ENCODE measurements at regions not wholly inside any gene's neighbourhood (a gene's known extent, or its start where the extent isn't known, plus 50 kb on each side); places are given as distances from the start of the nearest gene placed in this dataset.

DNA sequence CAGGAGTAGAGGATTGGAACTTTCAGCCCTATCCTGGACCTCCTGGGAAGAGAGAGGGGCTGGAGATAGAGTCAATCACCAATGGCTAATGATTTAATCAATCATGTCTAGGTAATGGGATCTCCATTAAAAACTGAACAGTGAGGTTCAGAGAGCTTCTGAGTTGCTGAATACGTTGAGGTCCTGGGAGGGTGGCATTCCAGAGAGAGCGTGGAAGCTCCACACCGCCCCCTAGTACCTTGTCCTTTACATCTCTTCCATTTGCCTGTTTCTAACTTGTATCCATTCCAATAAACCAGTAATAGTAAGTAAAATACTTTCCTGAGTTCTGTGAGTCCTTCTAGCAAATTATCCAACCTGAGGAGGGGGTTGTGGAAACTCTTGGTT is 101.7 kb downstream of the B3GNT2 start:
- no peak overlapping the region for H3K4me3 ChIP-seq (ENCODE audit: insufficient read depth, low read depth, low read length, poor library complexity, severe bottlenecking)
- no peak overlapping the region for H3K27ac ChIP-seq (ENCODE audit: insufficient read depth, low read length, poor library complexity, severe bottlenecking)
- H3K9me3 ChIP-seq (ENCODE audit: control insufficient read depth, low read length) = no peaks in the 10 kb centered on the region
- no peaks in the 10 kb centered on the region for H3K36me3 ChIP-seq (ENCODE audit: control insufficient read depth, insufficient read depth, low read length)
- no peak for DNase-seq
- no peaks in the 10 kb centered on the region for H3K27me3 ChIP-seq (replicated peaks; ENCODE audit: control insufficient read depth, insufficient read depth, low read length, poor library complexity, severe bottlenecking)
- peaks cover 6% of the 10 kb centered on the region for H3K4me1 ChIP-seq (ENCODE audit: control insufficient read depth, insufficient read depth, low read length, poor library complexity, severe bottlenecking)

DNA sequence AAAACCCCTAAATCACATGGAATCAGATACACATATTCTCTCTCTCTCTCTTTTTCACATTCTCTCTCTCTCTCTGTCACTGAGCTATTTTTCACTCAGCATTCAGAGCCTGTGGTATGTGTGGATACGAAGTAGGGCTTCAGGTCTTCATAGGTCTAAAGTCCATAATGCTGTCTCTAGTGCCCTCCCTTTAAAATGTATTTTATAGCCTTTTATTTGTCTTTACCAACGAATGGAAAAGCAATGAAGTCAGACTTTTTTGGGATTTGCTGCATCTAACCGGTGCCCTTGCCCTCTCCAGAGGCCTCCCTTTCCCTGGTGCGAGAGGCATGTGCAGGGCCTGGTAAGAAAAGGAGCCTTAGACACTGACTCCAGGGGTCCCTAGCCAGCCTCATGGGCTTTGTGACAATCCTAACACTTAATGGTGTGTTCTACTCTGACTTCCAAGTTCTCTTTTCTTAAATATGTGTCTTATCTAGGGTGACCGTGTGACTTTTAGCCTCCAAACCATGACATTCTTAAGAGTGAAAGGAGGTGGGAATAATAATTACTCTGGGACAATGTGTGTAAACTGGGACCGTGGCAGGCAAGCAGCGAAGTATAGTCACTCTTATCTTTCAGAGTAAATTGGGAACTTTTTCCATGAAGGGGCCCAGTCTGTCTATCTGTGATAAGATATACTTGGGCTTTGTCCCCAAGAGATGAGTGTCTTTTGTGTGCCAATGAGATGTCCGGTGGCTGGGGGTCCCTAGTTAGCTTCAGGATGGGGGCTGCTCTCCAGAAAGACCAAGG is 101.1 kb downstream of the B3GNT2 start:
- no peak overlapping the region for H3K4me3 ChIP-seq (ENCODE audit: insufficient read depth, low read depth, low read length, poor library complexity, severe bottlenecking)
- H3K27ac ChIP-seq (ENCODE audit: insufficient read depth, low read length, poor library complexity, severe bottlenecking) = no peak overlapping the region
- H3K9me3 ChIP-seq (ENCODE audit: control insufficient read depth, low read length) = no peaks in the 10 kb centered on the region
- H3K27me3 ChIP-seq (replicated peaks; ENCODE audit: control insufficient read depth, insufficient read depth, low read length, poor library complexity, severe bottlenecking) = no peaks in the 10 kb centered on the region
- no peaks in the 10 kb centered on the region for H3K36me3 ChIP-seq (ENCODE audit: control insufficient read depth, insufficient read depth, low read length)
- DNase-seq = no peak
- H3K4me1 ChIP-seq (ENCODE audit: control insufficient read depth, insufficient read depth, low read length, poor library complexity, severe bottlenecking) = peaks cover under 1% of the 10 kb centered on the region

DNA sequence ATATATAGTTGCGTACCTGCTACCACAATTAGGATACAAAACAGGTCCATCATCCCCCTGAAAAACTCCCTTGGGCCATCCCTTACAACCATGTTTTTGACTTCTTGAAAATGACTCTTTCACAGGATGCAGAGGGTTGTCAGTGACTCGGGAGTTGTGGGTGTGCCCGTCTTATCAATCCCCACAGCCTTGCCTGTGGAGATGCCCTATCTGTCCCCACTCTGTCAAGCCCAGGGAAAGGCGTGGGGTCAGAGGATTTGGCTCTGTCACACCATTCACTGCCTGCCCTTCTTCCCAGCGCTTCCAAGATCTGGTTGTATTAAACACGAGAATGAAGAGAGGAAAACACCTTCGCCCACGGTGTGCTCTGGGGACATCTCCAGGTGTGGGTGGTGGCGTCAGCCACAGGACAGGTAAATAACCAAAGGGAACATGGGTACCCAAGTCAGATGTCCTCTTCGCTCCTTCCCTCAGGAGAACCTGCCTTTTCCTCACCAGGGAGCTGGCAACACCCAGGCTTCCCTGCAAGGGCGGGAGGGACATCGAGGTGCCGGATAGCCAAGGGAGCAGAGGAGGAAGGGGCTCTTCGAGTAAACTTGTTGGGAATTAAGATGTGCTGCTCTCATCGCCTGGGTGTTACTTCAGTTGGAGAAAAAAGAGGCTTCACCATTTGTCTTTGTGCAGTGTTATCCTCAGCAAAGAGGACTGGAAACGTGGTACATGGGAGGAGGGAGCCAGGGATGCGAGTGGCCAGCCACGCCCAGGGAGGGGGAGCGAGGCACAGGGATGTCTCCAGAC is 100.3 kb downstream of the B3GNT2 start:
- H3K36me3 ChIP-seq (ENCODE audit: control insufficient read depth, insufficient read depth, low read length) = no peaks in the 10 kb centered on the region
- no peaks in the 10 kb centered on the region for H3K9me3 ChIP-seq (ENCODE audit: control insufficient read depth, low read length)
- no peak overlapping the region for H3K27ac ChIP-seq (ENCODE audit: insufficient read depth, low read length, poor library complexity, severe bottlenecking)
- H3K27me3 ChIP-seq (replicated peaks; ENCODE audit: control insufficient read depth, insufficient read depth, low read length, poor library complexity, severe bottlenecking) = no peaks in the 10 kb centered on the region
- no peak for DNase-seq
- H3K4me1 ChIP-seq (ENCODE audit: control insufficient read depth, insufficient read depth, low read length, poor library complexity, severe bottlenecking) = no peaks in the 10 kb centered on the region
- no peak overlapping the region for H3K4me3 ChIP-seq (ENCODE audit: insufficient read depth, low read depth, low read length, poor library complexity, severe bottlenecking)

DNA sequence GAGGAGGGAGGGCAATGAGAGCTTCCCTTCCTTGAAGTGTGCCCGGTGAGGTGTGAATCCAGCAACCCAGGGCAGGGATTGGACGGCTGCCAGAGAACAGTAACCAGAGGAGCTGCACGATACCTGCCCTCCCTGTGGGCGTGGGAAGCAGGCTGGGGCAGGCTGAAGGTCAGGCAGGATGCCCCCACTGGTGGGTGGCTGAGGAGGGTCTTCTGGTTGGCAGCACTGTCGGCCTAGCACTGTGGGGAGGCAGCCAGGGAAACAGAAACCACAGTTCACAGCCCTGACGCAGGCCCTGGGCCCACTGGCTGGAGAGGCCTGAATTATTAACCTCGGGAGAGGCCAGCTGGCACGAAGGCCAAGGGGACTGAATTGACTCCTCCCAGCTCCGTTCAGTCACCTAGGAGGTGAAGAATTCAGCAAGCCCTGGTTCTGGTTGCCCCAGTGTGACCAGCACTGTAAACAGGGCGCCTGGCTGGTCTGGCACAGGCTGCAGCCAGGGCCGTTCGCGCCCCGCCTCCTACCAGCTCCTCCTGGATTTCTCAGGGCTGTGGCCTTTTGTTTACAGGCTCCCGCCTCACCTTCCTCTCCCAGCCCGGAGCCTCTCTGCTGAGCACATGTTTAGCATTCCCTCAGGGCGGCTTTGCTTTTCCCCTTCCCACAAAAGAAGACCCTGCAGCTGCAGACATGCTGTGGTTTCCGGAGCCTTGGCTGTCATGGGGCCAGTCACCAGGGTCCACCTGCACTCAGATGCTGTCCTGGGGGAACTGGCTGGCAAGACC is 97.8 kb downstream of the B3GNT2 start:
- Histone ChIP-seq H3K4me3 (ENCODE audit: insufficient read depth, low read depth, low read length, poor library complexity, severe bottlenecking) (no peak overlapping the region), H3K27ac (ENCODE audit: insufficient read depth, low read length, poor library complexity, severe bottlenecking) (no peak overlapping the region), H3K36me3 (ENCODE audit: control insufficient read depth, insufficient read depth, low read length) (no peaks in the 10 kb centered on the region), H3K9me3 (ENCODE audit: control insufficient read depth, low read length) (no peaks in the 10 kb centered on the region), H3K27me3 (replicated peaks; ENCODE audit: control insufficient read depth, insufficient read depth, low read length, poor library complexity, severe bottlenecking) (no peaks in the 10 kb centered on the region), H3K4me1 (ENCODE audit: control insufficient read depth, insufficient read depth, low read length, poor library complexity, severe bottlenecking) (no peaks in the 10 kb centered on the region)
- no peak for DNase-seq

DNA sequence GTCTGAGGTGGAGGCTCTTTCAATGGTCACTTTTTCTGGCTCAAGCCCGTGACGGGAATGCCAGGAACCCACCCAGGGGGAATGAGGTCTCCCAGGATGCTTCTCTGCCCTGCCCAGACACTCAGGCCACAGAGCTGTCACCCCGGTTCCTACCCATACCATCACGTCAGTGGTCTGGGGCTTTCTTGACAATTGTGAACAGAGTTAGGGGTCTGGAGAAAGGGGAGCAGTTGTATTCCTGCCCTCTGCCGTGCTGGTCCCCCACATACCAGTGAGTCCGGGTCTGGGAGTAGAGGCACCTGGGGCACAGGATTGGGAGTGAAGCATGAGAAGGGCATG is 97.2 kb downstream of the B3GNT2 start:
- no peaks in the 10 kb centered on the region for H3K36me3 ChIP-seq (ENCODE audit: control insufficient read depth, insufficient read depth, low read length)
- H3K27me3 ChIP-seq (replicated peaks; ENCODE audit: control insufficient read depth, insufficient read depth, low read length, poor library complexity, severe bottlenecking) = no peaks in the 10 kb centered on the region
- DNase-seq = no peak
- no peak overlapping the region for H3K27ac ChIP-seq (ENCODE audit: insufficient read depth, low read length, poor library complexity, severe bottlenecking)
- no peak overlapping the region for H3K4me3 ChIP-seq (ENCODE audit: insufficient read depth, low read depth, low read length, poor library complexity, severe bottlenecking)
- no peaks in the 10 kb centered on the region for H3K9me3 ChIP-seq (ENCODE audit: control insufficient read depth, low read length)
- peaks cover 2% of the 10 kb centered on the region for H3K4me1 ChIP-seq (ENCODE audit: control insufficient read depth, insufficient read depth, low read length, poor library complexity, severe bottlenecking)

DNA sequence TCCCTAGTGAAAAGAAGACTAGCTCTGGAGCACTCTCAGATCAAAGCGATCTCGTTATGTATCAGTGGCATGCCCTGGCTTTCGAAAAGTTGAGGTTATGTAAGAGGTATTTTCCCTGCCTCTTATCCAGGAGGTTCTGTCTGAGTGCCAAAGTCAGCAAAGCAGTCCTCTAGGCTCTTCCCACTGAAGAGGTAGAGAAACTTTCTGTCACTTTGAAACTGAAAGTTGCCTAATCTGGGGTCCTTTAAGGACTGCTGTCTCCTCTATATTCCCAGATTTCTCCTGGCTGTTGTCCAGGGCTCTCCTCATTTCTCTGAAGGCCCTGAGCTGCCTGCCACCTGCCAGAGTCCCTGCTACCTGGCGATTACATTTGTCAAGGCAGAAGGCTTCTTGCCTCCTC is 96.3 kb downstream of the B3GNT2 start:
- Histone ChIP-seq H3K9me3 (ENCODE audit: control insufficient read depth, low read length) (no peaks in the 10 kb centered on the region), H3K27ac (ENCODE audit: insufficient read depth, low read length, poor library complexity, severe bottlenecking) (no peak overlapping the region), H3K36me3 (ENCODE audit: control insufficient read depth, insufficient read depth, low read length) (no peaks in the 10 kb centered on the region), H3K4me1 (ENCODE audit: control insufficient read depth, insufficient read depth, low read length, poor library complexity, severe bottlenecking) (peaks cover 8% of the 10 kb centered on the region), H3K4me3 (ENCODE audit: insufficient read depth, low read depth, low read length, poor library complexity, severe bottlenecking) (no peak overlapping the region), H3K27me3 (replicated peaks; ENCODE audit: control insufficient read depth, insufficient read depth, low read length, poor library complexity, severe bottlenecking) (no peaks in the 10 kb centered on the region)
- DNase-seq = no peak

DNA sequence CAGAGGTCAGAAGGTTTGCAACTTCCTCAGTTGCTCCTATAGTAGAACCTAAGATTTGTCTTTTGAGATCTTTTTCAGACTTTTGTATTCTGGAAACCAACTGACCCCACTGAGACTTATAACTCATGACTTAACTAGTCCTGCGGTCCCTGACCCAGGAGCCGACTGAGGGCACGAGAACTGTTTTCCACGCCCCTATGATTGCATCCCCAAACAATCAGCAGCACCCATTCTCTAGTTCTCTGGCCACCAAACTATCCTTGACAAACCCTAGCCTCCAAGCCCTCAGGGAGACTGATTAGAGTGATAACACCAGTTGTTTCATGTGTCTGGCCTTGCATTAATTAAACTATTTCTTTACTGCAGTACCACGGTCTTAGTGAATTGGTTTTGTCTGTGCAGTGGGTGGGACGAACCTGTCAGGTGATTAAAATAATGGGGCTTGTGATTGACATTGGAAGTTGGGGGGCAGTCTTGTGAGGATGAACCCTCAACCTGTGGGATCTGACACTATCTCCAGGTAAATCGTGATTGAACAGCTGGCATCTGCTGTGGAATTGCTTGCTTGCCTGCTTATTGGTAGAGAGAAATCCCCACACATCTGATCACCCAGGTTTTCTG is 95.7 kb downstream of the B3GNT2 start:
- Histone ChIP-seq H3K27me3 (replicated peaks; ENCODE audit: control insufficient read depth, insufficient read depth, low read length, poor library complexity, severe bottlenecking) (no peaks in the 10 kb centered on the region), H3K4me3 (ENCODE audit: insufficient read depth, low read depth, low read length, poor library complexity, severe bottlenecking) (no peak overlapping the region), H3K27ac (ENCODE audit: insufficient read depth, low read length, poor library complexity, severe bottlenecking) (no peak overlapping the region), H3K4me1 (ENCODE audit: control insufficient read depth, insufficient read depth, low read length, poor library complexity, severe bottlenecking) (peaks cover 8% of the 10 kb centered on the region), H3K36me3 (ENCODE audit: control insufficient read depth, insufficient read depth, low read length) (no peaks in the 10 kb centered on the region), H3K9me3 (ENCODE audit: control insufficient read depth, low read length) (no peaks in the 10 kb centered on the region)
- no peak for DNase-seq

DNA sequence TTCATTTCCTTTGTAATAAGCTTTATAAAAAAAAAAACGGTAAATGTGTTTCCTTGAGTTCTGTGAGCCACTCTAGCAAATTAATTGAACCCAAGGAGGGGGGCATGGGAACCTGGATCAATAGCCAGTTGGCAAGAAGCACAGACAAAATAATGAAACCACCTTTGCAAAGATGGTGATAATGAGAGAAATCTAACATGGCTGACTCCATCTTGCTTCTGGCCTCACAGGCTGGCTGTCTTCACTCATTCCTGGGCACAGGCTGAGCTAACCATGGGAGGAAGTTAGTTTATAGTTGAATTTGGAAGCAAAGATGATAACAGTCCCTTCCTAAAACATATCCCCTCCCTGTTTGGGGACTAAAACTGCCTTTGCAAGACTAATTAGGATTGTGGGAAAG is 95.1 kb downstream of the B3GNT2 start:
- Histone ChIP-seq H3K4me3 (ENCODE audit: insufficient read depth, low read depth, low read length, poor library complexity, severe bottlenecking) (no peak overlapping the region), H3K27me3 (replicated peaks; ENCODE audit: control insufficient read depth, insufficient read depth, low read length, poor library complexity, severe bottlenecking) (no peaks in the 10 kb centered on the region), H3K4me1 (ENCODE audit: control insufficient read depth, insufficient read depth, low read length, poor library complexity, severe bottlenecking) (peaks cover 8% of the 10 kb centered on the region), H3K27ac (ENCODE audit: insufficient read depth, low read length, poor library complexity, severe bottlenecking) (no peak overlapping the region), H3K36me3 (ENCODE audit: control insufficient read depth, insufficient read depth, low read length) (no peaks in the 10 kb centered on the region), H3K9me3 (ENCODE audit: control insufficient read depth, low read length) (no peaks in the 10 kb centered on the region)
- DNase-seq = no peak

GRCh38 chr2:62287899-62288880 is 92.3 kb downstream of the B3GNT2 start:
- DNase-seq = peak; percentile 17 to 26 (median 19)
- Histone ChIP-seq H3K27ac (ENCODE audit: insufficient read depth, low read length, poor library complexity, severe bottlenecking) (no peak overlapping the region), H3K27me3 (replicated peaks; ENCODE audit: control insufficient read depth, insufficient read depth, low read length, poor library complexity, severe bottlenecking) (no peaks in the 10 kb centered on the region), H3K36me3 (ENCODE audit: control insufficient read depth, insufficient read depth, low read length) (no peaks in the 10 kb centered on the region), H3K4me1 (ENCODE audit: control insufficient read depth, insufficient read depth, low read length, poor library complexity, severe bottlenecking) (peaks cover 8% of the 10 kb centered on the region), H3K9me3 (ENCODE audit: control insufficient read depth, low read length) (no peaks in the 10 kb centered on the region), H3K4me3 (ENCODE audit: insufficient read depth, low read depth, low read length, poor library complexity, severe bottlenecking) (no peak overlapping the region)
